Panc1 (cell line): ENCODE measurements at regions not wholly inside any gene's neighbourhood (a gene's known extent, or its start where the extent isn't known, plus 50 kb on each side); places are given as distances from the start of the nearest gene placed in this dataset.

Experiments
- POLR2AphosphoS5 ChIP-seq: IDR thresholded peaks from 2 replicates; pipeline ENCODE4 v1.6.1; 2012; ENCODE audit warnings: mild to moderate bottlenecking, low read depth, low read length, moderate library complexity
- TF ChIP-seq, protein P1 (sequence below): fragments of 450-650 bp; IDR thresholded peaks from 2 replicates; pipeline ENCODE4 v1.5.1; 2017; ENCODE audit warnings: mild to moderate bottlenecking

GRCh38 chr9:99533421-99533820 is 288.3 kb upstream of the NR4A3 start:
- TF ChIP-seq, protein P1, sequence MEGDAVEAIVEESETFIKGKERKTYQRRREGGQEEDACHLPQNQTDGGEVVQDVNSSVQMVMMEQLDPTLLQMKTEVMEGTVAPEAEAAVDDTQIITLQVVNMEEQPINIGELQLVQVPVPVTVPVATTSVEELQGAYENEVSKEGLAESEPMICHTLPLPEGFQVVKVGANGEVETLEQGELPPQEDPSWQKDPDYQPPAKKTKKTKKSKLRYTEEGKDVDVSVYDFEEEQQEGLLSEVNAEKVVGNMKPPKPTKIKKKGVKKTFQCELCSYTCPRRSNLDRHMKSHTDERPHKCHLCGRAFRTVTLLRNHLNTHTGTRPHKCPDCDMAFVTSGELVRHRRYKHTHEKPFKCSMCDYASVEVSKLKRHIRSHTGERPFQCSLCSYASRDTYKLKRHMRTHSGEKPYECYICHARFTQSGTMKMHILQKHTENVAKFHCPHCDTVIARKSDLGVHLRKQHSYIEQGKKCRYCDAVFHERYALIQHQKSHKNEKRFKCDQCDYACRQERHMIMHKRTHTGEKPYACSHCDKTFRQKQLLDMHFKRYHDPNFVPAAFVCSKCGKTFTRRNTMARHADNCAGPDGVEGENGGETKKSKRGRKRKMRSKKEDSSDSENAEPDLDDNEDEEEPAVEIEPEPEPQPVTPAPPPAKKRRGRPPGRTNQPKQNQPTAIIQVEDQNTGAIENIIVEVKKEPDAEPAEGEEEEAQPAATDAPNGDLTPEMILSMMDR, result no peak
- TF ChIP-seq POLR2AphosphoS5, result no peak
